Neural cell (in vitro differentiated cells): ENCODE measurements at regions not wholly inside any gene's neighbourhood (a gene's known extent, or its start where the extent isn't known, plus 50 kb on each side); places are given as distances from the start of the nearest gene placed in this dataset.

ENCODE experiments used
- H2AFZ ChIP-seq: fragments of 200-600, 300-800 bp; sonication (generic), shearing (Covaris generic); 2 replicates; pipeline ENCODE4 v1.6.0; 2014; ENCODE audit warnings: low read depth, mild to moderate bottlenecking, antibody characterized with exemption, low read length, moderate library complexity
- H3F3A ChIP-seq: fragments of 200-600 bp; shearing (Covaris generic); 2 replicates; pipeline ENCODE4 v1.6.1; 2016; ENCODE audit warnings: mild to moderate bottlenecking, moderate library complexity, mixed read lengths, antibody characterized with exemption, low read length; ENCODE audit not compliant: insufficient read depth, poor library complexity, severe bottlenecking
- H3K27ac ChIP-seq: fragments of 200-600, 300-800 bp; sonication (generic), shearing (Covaris generic); 2 replicates; pipeline ENCODE4 v1.5.1; 2014; ENCODE audit warnings: mild to moderate bottlenecking, low read length, moderate library complexity
- H3K27me3 ChIP-seq: fragments of 300-800, 200-600 bp; sonication (generic), shearing (Covaris generic); 2 replicates; pipeline ENCODE4 v1.6.0; 2014; ENCODE audit warnings: mild to moderate bottlenecking, low read depth, low read length, moderate library complexity; ENCODE audit not compliant: insufficient read depth
- H3K36me3 ChIP-seq: fragments of 300-800, 200-600 bp; sonication (generic), shearing (Covaris generic); 2 replicates; pipeline ENCODE4 v1.5.1; 2014; ENCODE audit warnings: mild to moderate bottlenecking, antibody characterized with exemption, low read length, moderate library complexity; ENCODE audit not compliant: insufficient read depth
- H3K4me2 ChIP-seq: fragments of 300-800, 200-600 bp; sonication (generic), shearing (Covaris generic); 2 replicates; pipeline ENCODE4 v1.6.0; 2014; ENCODE audit warnings: mild to moderate bottlenecking, low read length
- H3K4me3 ChIP-seq: fragments of 300-800, 200-600 bp; sonication (generic), shearing (Covaris generic); 2 replicates; pipeline ENCODE4 v1.5.1; 2014; ENCODE audit warnings: mild to moderate bottlenecking, low read length, moderate library complexity
- H3K79me2 ChIP-seq: fragments of 200-600 bp; shearing (Covaris generic); replicated peaks from 2 replicates; pipeline ENCODE4 v1.6.0; 2014; ENCODE audit warnings: mild to moderate bottlenecking, low read length, moderate library complexity; ENCODE audit not compliant: insufficient read depth
- H3K9ac ChIP-seq: fragments of 300-800, 200-600 bp; sonication (generic), shearing (Covaris generic); 2 replicates; pipeline ENCODE4 v1.6.1; 2016; ENCODE audit warnings: mild to moderate bottlenecking, low read length, mixed read lengths
- H3K9me2 ChIP-seq: fragments of 200-600 bp; shearing (Covaris generic); 2 replicates; pipeline ENCODE4 v1.6.1; 2016; ENCODE audit warnings: mild to moderate bottlenecking, low read length, mixed read lengths; ENCODE audit not compliant: insufficient read depth
- H3K9me3 ChIP-seq: fragments of 200-600, 300-800 bp; sonication (generic), shearing (Covaris generic); 2 replicates; pipeline ENCODE4 v1.6.1; 2016; ENCODE audit warnings: mild to moderate bottlenecking, mixed run types, low read length, moderate library complexity, mixed read lengths
- H4K20me1 ChIP-seq: fragments of 200-600 bp; shearing (Covaris generic); 2 replicates; pipeline ENCODE4 v1.6.1; 2016; ENCODE audit warnings: mild to moderate bottlenecking, mixed run types; ENCODE audit not compliant: insufficient read depth
- EP300 ChIP-seq: fragments of 450-650 bp; conservative IDR thresholded peaks from 2 replicates; pipeline ENCODE4 v1.6.1; 2014; ENCODE audit warnings: antibody characterized with exemption, mild to moderate bottlenecking, moderate library complexity; ENCODE audit not compliant: poor library complexity, severe bottlenecking
- EZH2 ChIP-seq: fragments of 200-600, 300-800 bp; shearing (Covaris generic), sonication (generic); IDR thresholded peaks from 2 replicates; pipeline ENCODE4 v1.6.1; 2014; ENCODE audit warnings: antibody characterized with exemption, low read length, borderline replicate concordance, mild to moderate bottlenecking; ENCODE audit not compliant: insufficient read depth, poor library complexity, severe bottlenecking
- MXI1 ChIP-seq: fragments of 450-650 bp; conservative IDR thresholded peaks from 2 replicates; pipeline ENCODE4 v1.6.1; 2014; ENCODE audit warnings: antibody characterized with exemption, mild to moderate bottlenecking; ENCODE audit not compliant: poor library complexity, severe bottlenecking
- POLR2AphosphoS5 ChIP-seq: IDR thresholded peaks from 2 replicates; pipeline ENCODE4 v1.6.1; 2012
- RAD21 ChIP-seq: fragments of 450-650 bp; conservative IDR thresholded peaks from 2 replicates; pipeline ENCODE4 v1.6.1; 2014; ENCODE audit warnings: antibody characterized with exemption, mild to moderate bottlenecking, moderate library complexity
- SMC3 ChIP-seq: fragments of 450-650 bp; conservative IDR thresholded peaks from 2 replicates; pipeline ENCODE4 v1.6.1; 2014; ENCODE audit warnings: antibody characterized with exemption, mild to moderate bottlenecking, moderate library complexity; ENCODE audit not compliant: poor library complexity
- TAF1 ChIP-seq: IDR thresholded peaks from 2 replicates; pipeline ENCODE4 v1.6.1; 2012; ENCODE audit warnings: low read depth
- TF ChIP-seq, protein P1 (sequence below): fragments of 450-650 bp; IDR thresholded peaks from 2 replicates; pipeline ENCODE4 v1.5.1; 2014; ENCODE audit warnings: antibody characterized with exemption, mild to moderate bottlenecking, moderate library complexity; ENCODE audit not compliant: poor library complexity, severe bottlenecking
- TF ChIP-seq, protein P2 (sequence below): IDR thresholded peaks from 2 replicates; pipeline ENCODE4 v1.6.1; 2012; ENCODE audit warnings: borderline replicate concordance

DNA sequence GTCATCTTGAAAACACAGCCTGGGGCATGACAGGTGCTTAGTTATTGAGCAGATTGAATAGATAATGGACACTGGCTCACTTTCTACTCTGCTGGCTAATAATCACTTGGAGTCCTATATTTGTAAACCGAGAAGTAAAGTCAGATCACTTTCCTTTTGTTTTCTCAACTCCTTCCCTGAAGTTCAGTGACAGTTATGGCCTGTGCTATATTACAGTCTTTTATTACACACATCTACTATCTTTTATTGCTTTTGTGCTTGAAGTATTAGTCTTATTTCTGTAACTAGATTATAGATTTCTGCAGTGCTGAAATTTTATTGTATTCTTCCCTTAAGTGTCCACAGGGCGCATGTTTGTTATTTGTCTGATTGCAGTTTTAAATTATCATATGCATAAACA lies 136.4 kb upstream of the TAC1 start:
- no peaks in the 10 kb centered on the region for H3K27me3 ChIP-seq
- no peak for TF ChIP-seq RAD21
- TF ChIP-seq, protein P1, sequence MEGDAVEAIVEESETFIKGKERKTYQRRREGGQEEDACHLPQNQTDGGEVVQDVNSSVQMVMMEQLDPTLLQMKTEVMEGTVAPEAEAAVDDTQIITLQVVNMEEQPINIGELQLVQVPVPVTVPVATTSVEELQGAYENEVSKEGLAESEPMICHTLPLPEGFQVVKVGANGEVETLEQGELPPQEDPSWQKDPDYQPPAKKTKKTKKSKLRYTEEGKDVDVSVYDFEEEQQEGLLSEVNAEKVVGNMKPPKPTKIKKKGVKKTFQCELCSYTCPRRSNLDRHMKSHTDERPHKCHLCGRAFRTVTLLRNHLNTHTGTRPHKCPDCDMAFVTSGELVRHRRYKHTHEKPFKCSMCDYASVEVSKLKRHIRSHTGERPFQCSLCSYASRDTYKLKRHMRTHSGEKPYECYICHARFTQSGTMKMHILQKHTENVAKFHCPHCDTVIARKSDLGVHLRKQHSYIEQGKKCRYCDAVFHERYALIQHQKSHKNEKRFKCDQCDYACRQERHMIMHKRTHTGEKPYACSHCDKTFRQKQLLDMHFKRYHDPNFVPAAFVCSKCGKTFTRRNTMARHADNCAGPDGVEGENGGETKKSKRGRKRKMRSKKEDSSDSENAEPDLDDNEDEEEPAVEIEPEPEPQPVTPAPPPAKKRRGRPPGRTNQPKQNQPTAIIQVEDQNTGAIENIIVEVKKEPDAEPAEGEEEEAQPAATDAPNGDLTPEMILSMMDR: no peak
- TF ChIP-seq POLR2AphosphoS5: no peak
- no peak for TF ChIP-seq EP300
- TF ChIP-seq MXI1: no peak
- TF ChIP-seq EZH2: no peak
- no peak for TF ChIP-seq SMC3
- TF ChIP-seq, protein P2, sequence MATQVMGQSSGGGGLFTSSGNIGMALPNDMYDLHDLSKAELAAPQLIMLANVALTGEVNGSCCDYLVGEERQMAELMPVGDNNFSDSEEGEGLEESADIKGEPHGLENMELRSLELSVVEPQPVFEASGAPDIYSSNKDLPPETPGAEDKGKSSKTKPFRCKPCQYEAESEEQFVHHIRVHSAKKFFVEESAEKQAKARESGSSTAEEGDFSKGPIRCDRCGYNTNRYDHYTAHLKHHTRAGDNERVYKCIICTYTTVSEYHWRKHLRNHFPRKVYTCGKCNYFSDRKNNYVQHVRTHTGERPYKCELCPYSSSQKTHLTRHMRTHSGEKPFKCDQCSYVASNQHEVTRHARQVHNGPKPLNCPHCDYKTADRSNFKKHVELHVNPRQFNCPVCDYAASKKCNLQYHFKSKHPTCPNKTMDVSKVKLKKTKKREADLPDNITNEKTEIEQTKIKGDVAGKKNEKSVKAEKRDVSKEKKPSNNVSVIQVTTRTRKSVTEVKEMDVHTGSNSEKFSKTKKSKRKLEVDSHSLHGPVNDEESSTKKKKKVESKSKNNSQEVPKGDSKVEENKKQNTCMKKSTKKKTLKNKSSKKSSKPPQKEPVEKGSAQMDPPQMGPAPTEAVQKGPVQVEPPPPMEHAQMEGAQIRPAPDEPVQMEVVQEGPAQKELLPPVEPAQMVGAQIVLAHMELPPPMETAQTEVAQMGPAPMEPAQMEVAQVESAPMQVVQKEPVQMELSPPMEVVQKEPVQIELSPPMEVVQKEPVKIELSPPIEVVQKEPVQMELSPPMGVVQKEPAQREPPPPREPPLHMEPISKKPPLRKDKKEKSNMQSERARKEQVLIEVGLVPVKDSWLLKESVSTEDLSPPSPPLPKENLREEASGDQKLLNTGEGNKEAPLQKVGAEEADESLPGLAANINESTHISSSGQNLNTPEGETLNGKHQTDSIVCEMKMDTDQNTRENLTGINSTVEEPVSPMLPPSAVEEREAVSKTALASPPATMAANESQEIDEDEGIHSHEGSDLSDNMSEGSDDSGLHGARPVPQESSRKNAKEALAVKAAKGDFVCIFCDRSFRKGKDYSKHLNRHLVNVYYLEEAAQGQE: no peak
- no peak overlapping the region for H3K4me3 ChIP-seq
- H3K4me2 ChIP-seq: no peak overlapping the region
- H3K79me2 ChIP-seq: no peaks in the 10 kb centered on the region
- H3F3A ChIP-seq: no peaks in the 10 kb centered on the region
- no peak overlapping the region for H3K9ac ChIP-seq
- H3K27ac ChIP-seq: no peak overlapping the region
- H3K9me2 ChIP-seq: no peaks in the 10 kb centered on the region
- no peaks in the 10 kb centered on the region for H4K20me1 ChIP-seq
- H2AFZ ChIP-seq: no peak overlapping the region
- H3K9me3 ChIP-seq: no peaks in the 10 kb centered on the region
- no peaks in the 10 kb centered on the region for H3K36me3 ChIP-seq

DNA sequence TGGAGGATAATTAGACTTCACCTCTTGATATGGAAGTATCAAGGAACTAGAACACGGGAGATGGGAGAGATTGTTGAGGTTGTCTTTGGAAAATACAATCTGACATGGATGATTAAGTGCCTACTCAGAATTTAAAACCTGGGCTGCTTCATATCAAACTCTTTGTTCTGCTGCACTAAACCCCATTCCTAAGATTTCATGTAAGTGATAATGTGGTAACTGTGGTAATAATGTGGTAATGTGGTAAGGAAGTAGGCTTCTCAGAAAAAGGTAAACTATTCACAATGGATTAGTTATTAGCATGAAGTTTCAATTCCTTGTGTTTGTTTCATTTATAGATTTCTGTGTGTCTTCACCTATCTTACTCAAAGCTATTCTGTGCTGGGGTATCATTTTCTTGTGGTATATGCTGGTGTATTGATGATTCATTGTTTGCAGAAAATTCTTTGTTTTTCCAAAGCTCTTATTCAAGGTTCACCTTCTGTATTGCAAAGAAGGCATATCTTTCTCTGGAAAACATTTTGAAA lies 129.9 kb upstream of the TAC1 start:
- no peak overlapping the region for H2AFZ ChIP-seq
- H3K27me3 ChIP-seq: no peaks in the 10 kb centered on the region

More for the DNA sequence above, 129.9 kb upstream of the TAC1 start:
- Histone ChIP-seq H3K9me3 (no peaks in the 10 kb centered on the region), H3F3A (no peaks in the 10 kb centered on the region), H3K9me2 (no peaks in the 10 kb centered on the region), H3K79me2 (no peaks in the 10 kb centered on the region), H3K4me2 (no peak overlapping the region), H3K27ac (no peak overlapping the region), H3K9ac (no peak overlapping the region), H3K4me3 (no peak overlapping the region), H4K20me1 (no peaks in the 10 kb centered on the region), H3K36me3 (no peaks in the 10 kb centered on the region)
- no peak for TF ChIP-seq POLR2AphosphoS5
- TF ChIP-seq RAD21: no peak
- TF ChIP-seq TAF1: no peak
- TF ChIP-seq, protein P1: no peak
- no peak for TF ChIP-seq MXI1
- no peak for TF ChIP-seq SMC3
- no peak for TF ChIP-seq EZH2
- TF ChIP-seq, protein P2: no peak
- TF ChIP-seq EP300: no peak
